Mammary epithelial cell (primary cell): ENCODE measurements at regions not wholly inside any gene's neighbourhood (a gene's known extent, or its start where the extent isn't known, plus 50 kb on each side); places are given as distances from the start of the nearest gene placed in this dataset.

Experiments used
- EZH2 ChIP-seq: IDR thresholded peaks from 2 replicates; pipeline ENCODE4 v1.6.1; 2012; ENCODE audit warnings: low read length, inconsistent platforms, borderline replicate concordance
- TF ChIP-seq, protein P1 (sequence below), 2 donors: IDR thresholded peaks in 1 of 2; conservative IDR thresholded peaks in 1 of 2; 2 replicates each; pipeline ENCODE4 v1.5.1; 2011 to 2012; ENCODE audit warnings: inconsistent platforms in 2 of 2, low read length in 2 of 2, mild to moderate bottlenecking in 2 of 2, control low read depth in 1 of 2, low read depth in 1 of 2; ENCODE audit not compliant: insufficient read depth in 1 of 2; ENCODE audit errors: extremely low read depth in 1 of 2

DNA sequence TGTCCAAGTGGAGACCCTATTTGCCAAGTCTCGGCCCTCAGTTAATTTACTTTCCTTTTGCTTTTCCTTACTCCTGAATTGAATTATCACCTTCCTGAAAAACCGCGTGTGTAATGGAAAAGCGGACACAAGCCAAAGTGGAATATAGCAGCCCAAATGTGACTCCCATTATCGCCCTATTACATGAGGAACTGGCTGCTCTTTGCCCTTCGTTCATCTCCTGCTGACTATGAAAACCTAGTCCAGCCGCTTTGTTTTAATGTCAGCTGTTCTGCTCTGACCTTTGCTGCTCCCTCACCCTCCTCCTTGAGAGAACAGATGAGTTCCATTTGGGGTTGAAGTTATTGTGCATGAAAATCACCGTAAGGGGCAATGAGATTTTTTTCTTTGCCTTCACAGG, 632.7 kb upstream of the SUCLG2 start:
- TF ChIP-seq EZH2 = no peak
- TF ChIP-seq, protein P1, sequence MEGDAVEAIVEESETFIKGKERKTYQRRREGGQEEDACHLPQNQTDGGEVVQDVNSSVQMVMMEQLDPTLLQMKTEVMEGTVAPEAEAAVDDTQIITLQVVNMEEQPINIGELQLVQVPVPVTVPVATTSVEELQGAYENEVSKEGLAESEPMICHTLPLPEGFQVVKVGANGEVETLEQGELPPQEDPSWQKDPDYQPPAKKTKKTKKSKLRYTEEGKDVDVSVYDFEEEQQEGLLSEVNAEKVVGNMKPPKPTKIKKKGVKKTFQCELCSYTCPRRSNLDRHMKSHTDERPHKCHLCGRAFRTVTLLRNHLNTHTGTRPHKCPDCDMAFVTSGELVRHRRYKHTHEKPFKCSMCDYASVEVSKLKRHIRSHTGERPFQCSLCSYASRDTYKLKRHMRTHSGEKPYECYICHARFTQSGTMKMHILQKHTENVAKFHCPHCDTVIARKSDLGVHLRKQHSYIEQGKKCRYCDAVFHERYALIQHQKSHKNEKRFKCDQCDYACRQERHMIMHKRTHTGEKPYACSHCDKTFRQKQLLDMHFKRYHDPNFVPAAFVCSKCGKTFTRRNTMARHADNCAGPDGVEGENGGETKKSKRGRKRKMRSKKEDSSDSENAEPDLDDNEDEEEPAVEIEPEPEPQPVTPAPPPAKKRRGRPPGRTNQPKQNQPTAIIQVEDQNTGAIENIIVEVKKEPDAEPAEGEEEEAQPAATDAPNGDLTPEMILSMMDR (conservative IDR thresholded peaks at IDR 0.05 in 1 of 2, IDR thresholded peaks at IDR 0.05 in 1 of 2; ENCODE audit: extremely low read depth in 1 of 2, insufficient read depth in 1 of 2, low read depth in 1 of 2, low read length in 2 of 2) = no peak
